ENCODE measurements at regions not wholly inside any gene's neighbourhood (a gene's known extent, or its start where the extent isn't known, plus 50 kb on each side); places are given as distances from the start of the nearest gene placed in this dataset.

GRCh38 chr6:115610696-115611095 is 450.0 kb downstream of the FRK start:
- TF ChIP-seq CBX2 (IDR thresholded peaks at IDR 0.05; ENCODE audit: borderline replicate concordance, low read depth) (no peak), POLR2A (IDR thresholded peaks at IDR 0.05; ENCODE audit: low read length) (no peak), REST (IDR thresholded peaks at IDR 0.05) (no peak)
